ENCODE measurements at regions not wholly inside any gene's neighbourhood (a gene's known extent, or its start where the extent isn't known, plus 50 kb on each side); places are given as distances from the start of the nearest gene placed in this dataset.
A peak's percentile ranks its signal among the peaks of the same experiment; 100 is the strongest.

- DNase-seq (ENCODE audit: low read depth) (no peak), FAIRE-seq (no peak)
- Histone ChIP-seq H3K27me3 (ENCODE audit: control insufficient read depth, insufficient read depth, low read length) (no peaks in the 10 kb centered on the region), H3K4me3 (ENCODE audit: low read depth, low read length) (no peak overlapping the region), H3K36me3 (ENCODE audit: control insufficient read depth, insufficient read depth, low read length) (no peaks in the 10 kb centered on the region)
- TF ChIP-seq CTCF (IDR thresholded peaks at IDR 0.05; ENCODE audit: insufficient read depth, low read length, severe bottlenecking) = no peak
Measured at GRCh38 chr4:145390571-145390970, 91.1 kb upstream of the SMAD1 start.

- no peaks in the 10 kb centered on the region for H3K27me3 ChIP-seq (ENCODE audit: control insufficient read depth, insufficient read depth, low read length)
- H3K36me3 ChIP-seq (ENCODE audit: control insufficient read depth, insufficient read depth, low read length) = no peaks in the 10 kb centered on the region
- no peak for TF ChIP-seq CTCF (IDR thresholded peaks at IDR 0.05; ENCODE audit: insufficient read depth, low read length, severe bottlenecking)
- DNase-seq (ENCODE audit: low read depth) = peak; percentile 10
- H3K4me3 ChIP-seq (ENCODE audit: low read depth, low read length) = no peak overlapping the region
- FAIRE-seq = no peak
Measured at GRCh38 chr4:145389550-145389949, 92.1 kb upstream of the SMAD1 start.

- FAIRE-seq (no peak), DNase-seq (ENCODE audit: low read depth) (peak; percentile 52)
- TF ChIP-seq CTCF (IDR thresholded peaks at IDR 0.05; ENCODE audit: insufficient read depth, low read length, severe bottlenecking) = no peak
- H3K36me3 ChIP-seq (ENCODE audit: control insufficient read depth, insufficient read depth, low read length) = no peaks in the 10 kb centered on the region
- H3K27me3 ChIP-seq (ENCODE audit: control insufficient read depth, insufficient read depth, low read length) = no peaks in the 10 kb centered on the region
- no peak overlapping the region for H3K4me3 ChIP-seq (ENCODE audit: low read depth, low read length)
Measured at GRCh38 chr4:145388043-145388442, 93.6 kb upstream of the SMAD1 start.

DNA sequence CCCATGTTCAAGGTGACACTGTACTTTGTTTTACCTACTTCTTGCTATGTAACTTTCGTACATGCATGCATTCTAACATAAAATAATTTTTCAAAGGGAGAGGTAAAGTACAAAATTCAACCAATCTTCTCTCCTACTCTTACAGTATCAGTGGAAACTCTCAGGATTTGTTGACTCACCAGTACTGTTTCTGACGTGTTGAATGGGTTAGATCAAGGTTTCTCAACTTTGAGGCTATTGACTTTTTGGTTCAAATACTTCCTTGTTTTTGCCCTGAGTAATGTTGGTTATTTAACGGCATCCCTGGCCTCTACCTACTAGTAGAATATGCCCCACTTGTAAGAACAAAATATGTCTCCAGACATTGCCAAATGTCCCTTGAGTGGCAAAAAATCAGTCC, 94.6 kb upstream of the SMAD1 start:
- no peaks in the 10 kb centered on the region for H3K27me3 ChIP-seq (ENCODE audit: control insufficient read depth, insufficient read depth, low read length)
- FAIRE-seq (no peak), DNase-seq (ENCODE audit: low read depth) (peak; percentile 60)
- TF ChIP-seq CTCF (IDR thresholded peaks at IDR 0.05; ENCODE audit: insufficient read depth, low read length, severe bottlenecking) = no peak
- no peaks in the 10 kb centered on the region for H3K36me3 ChIP-seq (ENCODE audit: control insufficient read depth, insufficient read depth, low read length)
- no peak overlapping the region for H3K4me3 ChIP-seq (ENCODE audit: low read depth, low read length)

DNA sequence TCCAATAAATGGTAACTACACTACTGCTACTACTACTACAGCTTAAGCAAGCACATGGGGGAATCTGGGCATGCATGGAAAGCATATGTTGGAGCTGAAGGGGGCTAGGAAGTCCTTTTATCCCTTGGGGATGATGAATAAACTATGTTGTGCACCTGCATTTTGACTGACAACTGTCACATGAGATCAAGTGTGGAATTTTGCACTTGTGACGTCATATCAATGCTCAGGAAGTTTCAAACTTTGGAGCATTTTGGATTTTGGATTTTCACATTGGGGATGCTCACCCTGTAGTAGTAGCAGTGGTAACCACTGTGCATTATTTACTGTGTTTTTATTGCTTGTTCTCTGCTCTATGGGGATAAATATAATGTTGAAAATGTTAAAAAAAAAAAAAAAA, 100.5 kb upstream of the SMAD1 start:
- TF ChIP-seq CTCF (IDR thresholded peaks at IDR 0.05; ENCODE audit: insufficient read depth, low read length, severe bottlenecking) = no peak
- DNase-seq (ENCODE audit: low read depth) (no peak), FAIRE-seq (peak; percentile 23)
- Histone ChIP-seq H3K36me3 (ENCODE audit: control insufficient read depth, insufficient read depth, low read length) (no peaks in the 10 kb centered on the region), H3K27me3 (ENCODE audit: control insufficient read depth, insufficient read depth, low read length) (no peaks in the 10 kb centered on the region), H3K4me3 (ENCODE audit: low read depth, low read length) (no peak overlapping the region)

- FAIRE-seq (no peak), DNase-seq (ENCODE audit: low read depth) (peak; percentile 39)
- TF ChIP-seq CTCF (IDR thresholded peaks at IDR 0.05; ENCODE audit: insufficient read depth, low read length, severe bottlenecking) = no peak
- H3K36me3 ChIP-seq (ENCODE audit: control insufficient read depth, insufficient read depth, low read length) = no peaks in the 10 kb centered on the region
- no peak overlapping the region for H3K4me3 ChIP-seq (ENCODE audit: low read depth, low read length)
- H3K27me3 ChIP-seq (ENCODE audit: control insufficient read depth, insufficient read depth, low read length) = no peaks in the 10 kb centered on the region
Measured at GRCh38 chr4:145380123-145380522, 101.5 kb upstream of the SMAD1 start.
